GM12878 (cell line): ENCODE measurements at regions not wholly inside any gene's neighbourhood (a gene's known extent, or its start where the extent isn't known, plus 50 kb on each side); places are given as distances from the start of the nearest gene placed in this dataset.

ENCODE experiments used
- ATAC-seq: fragments of 200-7000 bp; cut with Tn5 transposase; 3 replicates; pipeline ENCODE4 v1.9.1; 2020; ENCODE audit warnings: mild to moderate bottlenecking, moderate library complexity
- BruUV-seq: library from RNA; stranded (reverse); fragments of 400-500 nt; replicated peaks from 2 replicates; lab custom pipeline; 2021; lab: Mats Ljungman, UMichigan
- CTCF ChIA-PET: fragments of 300-600 bp; sonication (Branson Sonifier 250); formaldehyde crosslinking; extraction: SDS; loops from one replicate; lab custom pipeline; 2021; ENCODE audit warnings: inconsistent platforms; lab: Yijun Ruan, JAX
- POLR2A ChIA-PET: fragments of 350-600 bp; formaldehyde crosslinking; extraction: SDS; loops from one replicate; lab custom pipeline; 2021; ENCODE audit warnings: inconsistent platforms; lab: Charles Lee
- RAD21 ChIA-PET: fragments of 300-600 bp; sonication (Branson Sonifier 250); formaldehyde crosslinking; loops from one replicate; lab custom pipeline; 2023; ENCODE audit warnings: antibody characterized with exemption; ENCODE audit not compliant: unreplicated experiment; lab: Charles Lee
- SMC1A ChIA-PET: fragments of 300-600 bp; sonication (Branson Sonifier 250); formaldehyde crosslinking; loops from one replicate; lab custom pipeline; 2023; ENCODE audit not compliant: unreplicated experiment, uncharacterized antibody; lab: Charles Lee
- DNase-seq: peaks from one replicate; pipeline ENCODE4 v3.0.0-alpha.2; 2011; ENCODE audit warnings: low read depth, low spot score
- FAIRE-seq: peaks from 3 replicates; lab custom pipeline; 2011; peaks lifted over from hg19 to GRCh38; lab: Jason Lieb, UNC
- H2AFZ ChIP-seq: 2 replicates; pipeline ENCODE4 v1.6.0; 2011; ENCODE audit warnings: low read depth, low read length, control low read depth; ENCODE audit not compliant: control insufficient read depth
- H3K27ac ChIP-seq: 2 replicates; pipeline ENCODE4 v1.5.1; 2011; ENCODE audit warnings: control low read depth; ENCODE audit not compliant: control insufficient read depth, insufficient read depth
- H3K27me3 ChIP-seq, 2 experiments: replicated peaks in 1 of 2; 2 replicates each; pipeline versions ENCODE4 v1.6.0 to v1.6.1; 2011; ENCODE audit warnings: low read length in 1 of 2; ENCODE audit not compliant: control insufficient read depth in 2 of 2, insufficient read depth in 2 of 2
- H3K36me3 ChIP-seq, 2 experiments: 2 replicates each; pipeline ENCODE4 v1.5.1; 2011; ENCODE audit warnings: low read length in 1 of 2; ENCODE audit not compliant: control insufficient read depth in 2 of 2, insufficient read depth in 2 of 2
- H3K4me1 ChIP-seq: 2 replicates; pipeline ENCODE4 v1.6.1; 2011; ENCODE audit warnings: mild to moderate bottlenecking, low read length, moderate library complexity, mixed read lengths; ENCODE audit not compliant: control insufficient read depth, insufficient read depth
- H3K4me2 ChIP-seq: 2 replicates; pipeline ENCODE4 v1.6.0; 2011; ENCODE audit warnings: control low read depth; ENCODE audit not compliant: control insufficient read depth, insufficient read depth
- H3K4me3 ChIP-seq: fragments of 200-600 bp; sonication (generic); 2 replicates; pipeline ENCODE4 v1.5.1; 2016
- H3K79me2 ChIP-seq: 2 replicates; pipeline ENCODE4 v1.6.0; 2011; ENCODE audit warnings: low read length; ENCODE audit not compliant: control insufficient read depth, insufficient read depth
- H3K9ac ChIP-seq: 2 replicates; pipeline ENCODE4 v1.8.0; 2011; ENCODE audit warnings: low read length, control low read depth, mixed read lengths; ENCODE audit not compliant: control insufficient read depth, insufficient read depth
- H3K9me3 ChIP-seq: replicated peaks from 3 replicates; pipeline ENCODE4 v1.5.1; 2011; ENCODE audit warnings: mild to moderate bottlenecking, low read length; ENCODE audit not compliant: control insufficient read depth, insufficient read depth
- H4K20me1 ChIP-seq: 2 replicates; pipeline ENCODE4 v1.6.0; 2011; ENCODE audit not compliant: control insufficient read depth, insufficient read depth
- CHD1 ChIP-seq: IDR thresholded peaks from 2 replicates; pipeline ENCODE4 v1.6.1; 2012; ENCODE audit warnings: low read depth, low read length, improper control_type of control experiment
- CTCF ChIP-seq, 3 experiments: IDR thresholded peaks in 2 of 3; conservative IDR thresholded peaks in 1 of 3; 2 replicates each; pipeline ENCODE4 v1.5.1; 2011; ENCODE audit warnings: low read depth in 3 of 3, low read length in 3 of 3, mild to moderate bottlenecking in 3 of 3, control low read depth in 2 of 3, moderate library complexity in 2 of 3, inconsistent platforms in 1 of 3, mixed read lengths in 1 of 3; ENCODE audit not compliant: control insufficient read depth in 2 of 3, insufficient read depth in 1 of 3; ENCODE audit errors: extremely low read depth in 1 of 3
- NFXL1 ChIP-seq: fragments of 450-650 bp; IDR thresholded peaks from 2 replicates; pipeline ENCODE4 v1.6.1; 2017; ENCODE audit warnings: antibody characterized with exemption, mild to moderate bottlenecking, borderline replicate concordance
- NFYA ChIP-seq: IDR thresholded peaks from 2 replicates; pipeline ENCODE4 v1.6.1; 2011; ENCODE audit warnings: low read depth, mild to moderate bottlenecking, low read length, improper control_type of control experiment, borderline replicate concordance
- SIX5 ChIP-seq: IDR thresholded peaks from 2 replicates; pipeline ENCODE4 v1.6.1; 2011; ENCODE audit warnings: mild to moderate bottlenecking, low read depth, low read length, moderate library complexity; ENCODE audit not compliant: severe bottlenecking
- SP1 ChIP-seq: IDR thresholded peaks from one replicate; pipeline ENCODE4 v1.6.1; 2011; ENCODE audit warnings: low read depth, low read length
- SPI1 ChIP-seq: IDR thresholded peaks from 2 replicates; pipeline ENCODE4 v1.6.1; 2011; ENCODE audit warnings: low read depth, mild to moderate bottlenecking, low read length, moderate library complexity, borderline replicate concordance; ENCODE audit not compliant: insufficient read depth
- STAT1 ChIP-seq: fragments of 450-650 bp; conservative IDR thresholded peaks from 2 replicates; pipeline ENCODE4 v1.6.1; 2014; ENCODE audit warnings: antibody characterized with exemption, mild to moderate bottlenecking
- WRNIP1 ChIP-seq: IDR thresholded peaks from 2 replicates; pipeline ENCODE4 v1.6.1; 2011; ENCODE audit warnings: low read depth, low read length, improper control_type of control experiment, borderline replicate concordance
- ZNF384 ChIP-seq: IDR thresholded peaks from 2 replicates; pipeline ENCODE4 v1.6.1; 2012; ENCODE audit warnings: low read depth, mild to moderate bottlenecking, low read length, improper control_type of control experiment, borderline replicate concordance
- WGBS: methylation state at CpG from one replicate; pipeline ENCODE4 v1.1.6; 2016; ENCODE audit warnings: low lambda C conversion rate; ENCODE audit not compliant: insufficient replicate concordance, insufficient coverage; ENCODE audit errors: missing lambda C conversion rate; 5-methylcytosine and 5-hydroxymethylcytosine counted together
- in situ Hi-C: fragments of 300-500 bp; cut with MboI; formaldehyde crosslinking; loops from 9 replicates; pipeline ENCODE4 v1.14.3; 2018; ENCODE audit warnings: mixed read lengths
- intact Hi-C: fragments of 100-400 bp; cut with micrococcal nuclease; formaldehyde crosslinking; loops from one replicate; pipeline ENCODE4 v1.14.2; 2022; ENCODE audit not compliant: unreplicated experiment
- TF ChIP-seq, protein P1 (sequence below): fragments of 450-650 bp; IDR thresholded peaks from 2 replicates; pipeline ENCODE4 v1.6.1; 2017; ENCODE audit warnings: mild to moderate bottlenecking, moderate library complexity

DNA sequence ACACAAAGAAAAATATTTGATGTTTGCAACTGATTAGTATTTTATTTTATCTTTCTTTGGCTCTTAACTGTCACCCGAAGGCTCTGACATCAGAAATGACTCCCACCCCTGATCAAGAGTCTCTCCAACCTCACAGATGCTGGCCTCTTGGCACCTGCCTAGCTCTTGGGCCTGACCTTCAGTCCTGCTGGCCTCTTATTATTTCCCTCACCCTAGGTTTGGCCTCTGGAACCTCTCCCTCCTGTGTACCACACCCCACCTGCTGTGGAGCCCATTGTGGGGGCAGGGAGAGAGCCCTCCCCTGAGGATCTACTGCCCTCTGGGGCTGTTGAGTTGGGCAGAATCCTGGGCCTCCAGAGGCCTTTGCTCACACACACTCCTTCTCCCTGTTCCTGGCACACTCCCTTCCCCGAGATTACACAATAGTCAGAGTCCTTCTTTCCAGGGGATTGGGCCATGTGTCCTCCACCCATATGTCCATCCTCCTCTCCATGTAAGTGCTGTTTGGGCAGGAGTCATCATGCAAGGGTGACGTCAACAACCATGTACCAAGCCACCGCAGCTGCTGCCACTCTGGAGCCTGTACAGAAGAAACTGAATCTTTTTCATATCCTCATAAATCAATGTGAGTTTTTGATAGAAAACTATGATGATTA is 124.3 kb downstream of the RASSF9 start:
- H3K4me2 ChIP-seq: no peak overlapping the region
- no peak for ATAC-seq

More for the DNA sequence above, 124.3 kb downstream of the RASSF9 start:
- H2AFZ ChIP-seq: no peak overlapping the region
- DNase-seq (no peak), FAIRE-seq (no peak)
- in situ Hi-C loops: no loop called here
- H3K9me3 ChIP-seq: no peaks in the 10 kb centered on the region
- ChIA-PET CTCF (no interaction called here), SMC1A (no interaction called here), RAD21 (no interaction called here)
- no peak overlapping the region for H3K27ac ChIP-seq
- intact Hi-C loops: no loop called here
- TF ChIP-seq SPI1 (no peak), SP1 (no peak), CHD1 (no peak), SIX5 (no peak), WRNIP1 (no peak), STAT1 (no peak), CTCF (IDR thresholded peaks at IDR 0.05 in 2 of 3, conservative IDR thresholded peaks at IDR 0.05 in 1 of 3; ENCODE audit: control insufficient read depth in 2 of 3, extremely low read depth in 1 of 3, insufficient read depth in 1 of 3, low read depth in 3 of 3, low read length in 3 of 3) (no peak), NFYA (no peak), NFXL1 (no peak), ZNF384 (no peak)
- TF ChIP-seq, protein P1, sequence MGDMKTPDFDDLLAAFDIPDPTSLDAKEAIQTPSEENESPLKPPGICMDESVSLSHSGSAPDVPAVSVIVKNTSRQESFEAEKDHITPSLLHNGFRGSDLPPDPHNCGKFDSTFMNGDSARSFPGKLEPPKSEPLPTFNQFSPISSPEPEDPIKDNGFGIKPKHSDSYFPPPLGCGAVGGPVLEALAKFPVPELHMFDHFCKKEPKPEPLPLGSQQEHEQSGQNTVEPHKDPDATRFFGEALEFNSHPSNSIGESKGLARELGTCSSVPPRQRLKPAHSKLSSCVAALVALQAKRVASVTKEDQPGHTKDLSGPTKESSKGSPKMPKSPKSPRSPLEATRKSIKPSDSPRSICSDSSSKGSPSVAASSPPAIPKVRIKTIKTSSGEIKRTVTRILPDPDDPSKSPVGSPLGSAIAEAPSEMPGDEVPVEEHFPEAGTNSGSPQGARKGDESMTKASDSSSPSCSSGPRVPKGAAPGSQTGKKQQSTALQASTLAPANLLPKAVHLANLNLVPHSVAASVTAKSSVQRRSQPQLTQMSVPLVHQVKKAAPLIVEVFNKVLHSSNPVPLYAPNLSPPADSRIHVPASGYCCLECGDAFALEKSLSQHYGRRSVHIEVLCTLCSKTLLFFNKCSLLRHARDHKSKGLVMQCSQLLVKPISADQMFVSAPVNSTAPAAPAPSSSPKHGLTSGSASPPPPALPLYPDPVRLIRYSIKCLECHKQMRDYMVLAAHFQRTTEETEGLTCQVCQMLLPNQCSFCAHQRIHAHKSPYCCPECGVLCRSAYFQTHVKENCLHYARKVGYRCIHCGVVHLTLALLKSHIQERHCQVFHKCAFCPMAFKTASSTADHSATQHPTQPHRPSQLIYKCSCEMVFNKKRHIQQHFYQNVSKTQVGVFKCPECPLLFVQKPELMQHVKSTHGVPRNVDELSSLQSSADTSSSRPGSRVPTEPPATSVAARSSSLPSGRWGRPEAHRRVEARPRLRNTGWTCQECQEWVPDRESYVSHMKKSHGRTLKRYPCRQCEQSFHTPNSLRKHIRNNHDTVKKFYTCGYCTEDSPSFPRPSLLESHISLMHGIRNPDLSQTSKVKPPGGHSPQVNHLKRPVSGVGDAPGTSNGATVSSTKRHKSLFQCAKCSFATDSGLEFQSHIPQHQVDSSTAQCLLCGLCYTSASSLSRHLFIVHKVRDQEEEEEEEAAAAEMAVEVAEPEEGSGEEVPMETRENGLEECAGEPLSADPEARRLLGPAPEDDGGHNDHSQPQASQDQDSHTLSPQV: no peak
- TF ChIP-seq, all 136 proteins: peak for 0
- Histone ChIP-seq H3K4me3 (no peak overlapping the region), H3K9ac (no peak overlapping the region), H3K36me3 (no peaks in the 10 kb centered on the region), H3K27me3 (no peaks in the 10 kb centered on the region), H4K20me1 (no peaks in the 10 kb centered on the region), H3K79me2 (no peaks in the 10 kb centered on the region), H3K4me1 (no peaks in the 10 kb centered on the region)
- 29% methylated on average over 4 of the region's 4 CpGs for WGBS
- BruUV-seq: no TSS peak
- POLR2A ChIA-PET: no interaction called here
